Panc1 (cell line): ENCODE measurements at regions not wholly inside any gene's neighbourhood (a gene's known extent, or its start where the extent isn't known, plus 50 kb on each side); places are given as distances from the start of the nearest gene placed in this dataset.
"Not testable (repeated sequence)": the region's sequence is repeated elsewhere in the genome, so short reads cannot be mapped to it uniquely, and the experiment has no call there.

Experiments used
- ATAC-seq: fragments of 200-7000 bp; cut with Tn5 transposase; 2 replicates; pipeline ENCODE4 v1.9.1; 2020; ENCODE audit warnings: mild to moderate bottlenecking, moderate library complexity
- BruUV-seq: library from RNA; stranded (reverse); fragments of 400-500 nt; replicated peaks from 2 replicates; lab custom pipeline; 2021; lab: Mats Ljungman, UMichigan
- CTCF ChIA-PET: fragments of 300-600 bp; sonication (Branson Sonifier 250); formaldehyde crosslinking; loops from one replicate; lab custom pipeline; 2022; ENCODE audit warnings: antibody characterized with exemption; lab: Charles Lee
- POLR2A ChIA-PET: fragments of 300-600 bp; sonication (Branson Sonifier 250); formaldehyde crosslinking; loops from one replicate; lab custom pipeline; 2022; ENCODE audit warnings: antibody characterized with exemption; lab: Charles Lee
- DNase-seq: peaks from one replicate; pipeline ENCODE4 v3.0.0-alpha.2; 2010; ENCODE audit warnings: low read depth, low spot score
- H3K27ac ChIP-seq: 2 replicates; pipeline ENCODE4 v1.5.1; 2011; ENCODE audit warnings: mild to moderate bottlenecking, low read length, inconsistent platforms
- H3K27me3 ChIP-seq: fragments of 200-500 bp; sonication (Bioruptor generic); 2 replicates; pipeline ENCODE4 v1.6.0; 2014; ENCODE audit warnings: low read length, inconsistent platforms; ENCODE audit not compliant: control insufficient read depth, insufficient read depth
- H3K36me3 ChIP-seq: fragments of 200-500 bp; sonication (Bioruptor generic); 2 replicates; pipeline ENCODE4 v1.5.1; 2014; ENCODE audit warnings: inconsistent platforms, mild to moderate bottlenecking, low read length, moderate library complexity; ENCODE audit not compliant: control insufficient read depth, insufficient read depth
- H3K4me1 ChIP-seq: 2 replicates; pipeline ENCODE4 v1.5.1; 2011; ENCODE audit warnings: inconsistent platforms, mild to moderate bottlenecking, low read length, moderate library complexity; ENCODE audit not compliant: control insufficient read depth, insufficient read depth
- H3K4me3 ChIP-seq, 2 experiments: 2 replicates each; pipeline ENCODE4 v1.5.1; 2011 to 2012; ENCODE audit warnings: low read depth in 2 of 2, low read length in 2 of 2, mild to moderate bottlenecking in 2 of 2, inconsistent platforms in 1 of 2, moderate library complexity in 1 of 2
- H3K9me3 ChIP-seq: fragments of 200-500 bp; sonication (Bioruptor generic); 2 replicates; pipeline ENCODE4 v1.5.1; 2014; ENCODE audit warnings: low read depth, mild to moderate bottlenecking, inconsistent platforms, low read length, moderate library complexity; ENCODE audit not compliant: control insufficient read depth, insufficient read depth
- CTCF ChIP-seq: fragments of 450-650 bp; IDR thresholded peaks from 2 replicates; pipeline ENCODE4 v1.5.1; 2017; ENCODE audit warnings: mild to moderate bottlenecking
- POLR2AphosphoS5 ChIP-seq: IDR thresholded peaks from 2 replicates; pipeline ENCODE4 v1.6.1; 2012; ENCODE audit warnings: mild to moderate bottlenecking, low read depth, low read length, moderate library complexity
- REST ChIP-seq, 2 experiments: IDR thresholded peaks; 2 replicates each; pipeline ENCODE4 v1.6.1; 2011 to 2012; ENCODE audit warnings: low read depth in 2 of 2, control low read depth in 1 of 2, low read length in 1 of 2, mild to moderate bottlenecking in 1 of 2, moderate library complexity in 1 of 2; ENCODE audit not compliant: insufficient read depth in 1 of 2
- SIN3A ChIP-seq: IDR thresholded peaks from 2 replicates; pipeline ENCODE4 v1.6.1; 2012; ENCODE audit warnings: low read depth, mild to moderate bottlenecking, low read length, moderate library complexity, borderline replicate concordance; ENCODE audit not compliant: insufficient read depth
- TCF7L2 ChIP-seq: IDR thresholded peaks from 2 replicates; pipeline ENCODE4 v1.6.1; 2011; ENCODE audit warnings: mild to moderate bottlenecking, low read depth, low read length, inconsistent platforms
- in situ Hi-C: cut with HindIII; loops from 2 replicates; pipeline ENCODE4 v1.10.0; 2016; ENCODE audit warnings: low sequenced_read_pairs, low pct_unique_long_range_greater_than_20kb
- intact Hi-C: fragments of 100-400 bp; cut with micrococcal nuclease; formaldehyde crosslinking; loops from one replicate; pipeline ENCODE4 v1.10.0; 2022; ENCODE audit not compliant: unreplicated experiment

GRCh38 chr7:124247691-124248090 lies 214.8 kb upstream of the TMEM229A start:
- BruUV-seq: no TSS peak
- DNase-seq (no peak), ATAC-seq (no peak)
- ChIA-PET POLR2A (no interaction called here), CTCF (no interaction called here)
- in situ Hi-C loops: no loop called here
- no peaks in the 10 kb centered on the region for H3K27me3 ChIP-seq
- H3K27ac ChIP-seq: no peak overlapping the region
- H3K4me3 ChIP-seq: no peak overlapping the region
- TF ChIP-seq POLR2AphosphoS5 (no peak), SIN3A (no peak), TCF7L2 (no peak), REST (IDR thresholded peaks at IDR 0.05; ENCODE audit: insufficient read depth in 1 of 2, low read depth in 2 of 2, low read length in 1 of 2) (no peak)
- intact Hi-C loops: no loop called here
- H3K36me3 ChIP-seq: no peaks in the 10 kb centered on the region
- no peaks in the 10 kb centered on the region for H3K4me1 ChIP-seq
- H3K9me3 ChIP-seq: no peaks in the 10 kb centered on the region

GRCh38 chr7:124246262-124246863 lies 213.5 kb upstream of the TMEM229A start:
- H3K4me3 ChIP-seq: no peak overlapping the region
- ATAC-seq (no peak), DNase-seq (no peak)
- no peaks in the 10 kb centered on the region for H3K27me3 ChIP-seq
- CTCF ChIA-PET: no interaction called here
- no peak overlapping the region for H3K27ac ChIP-seq
- intact Hi-C loops: no loop called here
- TF ChIP-seq CTCF (no peak), POLR2AphosphoS5 (no peak), SIN3A (no peak), REST (IDR thresholded peaks at IDR 0.05; ENCODE audit: insufficient read depth in 1 of 2, low read depth in 2 of 2, low read length in 1 of 2) (no peak), TCF7L2 (no peak)
- H3K36me3 ChIP-seq: no peaks in the 10 kb centered on the region
- no peaks in the 10 kb centered on the region for H3K9me3 ChIP-seq
- in situ Hi-C loops: no loop called here
- no peaks in the 10 kb centered on the region for H3K4me1 ChIP-seq
- POLR2A ChIA-PET: no interaction called here
- no TSS peak for BruUV-seq

- intact Hi-C loops: not testable (repeated sequence)
These were observed 211.6 kb upstream of the TMEM229A start for GRCh38 chr7:124244469-124244868.

More at GRCh38 chr7:124244469-124244868, 211.6 kb upstream of the TMEM229A start:
- H3K27me3 ChIP-seq, H3K27ac ChIP-seq, H3K4me1 ChIP-seq, BruUV-seq, CTCF ChIA-PET, ATAC-seq, in situ Hi-C loops, H3K4me3 ChIP-seq, H3K9me3 ChIP-seq, H3K36me3 ChIP-seq, POLR2A ChIA-PET, DNase-seq: not testable (repeated sequence)
